Activated CD8-positive, alpha-beta memory T cell treated with anti-CD3 and anti-CD28 coated beads, Interleukin-2, amount 50 U/mL, for 24 hours (primary cell): ENCODE measurements at regions not wholly inside any gene's neighbourhood (a gene's known extent, or its start where the extent isn't known, plus 50 kb on each side); places are given as distances from the start of the nearest gene placed in this dataset.
"Not testable (repeated sequence)": the region's sequence is repeated elsewhere in the genome, so short reads cannot be mapped to it uniquely, and the experiment has no call there.

Experiments used
- DNase-seq: peaks from one replicate; pipeline ENCODE4 v3.0.0-alpha.2; 2020; ENCODE audit errors: extremely low read depth

DNA sequence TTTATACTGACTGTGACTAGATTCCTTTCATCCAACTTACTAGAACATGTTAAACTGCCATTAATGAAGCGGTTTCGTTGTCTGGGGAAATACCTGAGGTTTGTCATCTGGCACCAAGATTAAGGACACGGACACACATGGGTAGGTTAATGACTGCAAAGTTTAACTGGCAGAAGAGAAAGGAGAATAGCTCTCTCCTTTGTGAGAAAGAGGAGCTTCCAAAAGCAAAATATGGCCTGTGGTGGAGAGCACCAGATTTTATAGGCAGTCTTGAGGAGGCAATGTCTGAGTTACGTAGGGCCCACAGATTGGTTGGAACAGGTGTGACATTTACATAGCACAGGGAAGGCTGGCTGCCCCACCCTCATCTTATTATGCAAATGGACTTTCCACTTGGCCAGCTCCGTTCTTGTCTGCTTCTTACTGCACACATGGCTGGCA, 1193.0 kb upstream of the CELF2 start:
- DNase-seq = no peak

DNA sequence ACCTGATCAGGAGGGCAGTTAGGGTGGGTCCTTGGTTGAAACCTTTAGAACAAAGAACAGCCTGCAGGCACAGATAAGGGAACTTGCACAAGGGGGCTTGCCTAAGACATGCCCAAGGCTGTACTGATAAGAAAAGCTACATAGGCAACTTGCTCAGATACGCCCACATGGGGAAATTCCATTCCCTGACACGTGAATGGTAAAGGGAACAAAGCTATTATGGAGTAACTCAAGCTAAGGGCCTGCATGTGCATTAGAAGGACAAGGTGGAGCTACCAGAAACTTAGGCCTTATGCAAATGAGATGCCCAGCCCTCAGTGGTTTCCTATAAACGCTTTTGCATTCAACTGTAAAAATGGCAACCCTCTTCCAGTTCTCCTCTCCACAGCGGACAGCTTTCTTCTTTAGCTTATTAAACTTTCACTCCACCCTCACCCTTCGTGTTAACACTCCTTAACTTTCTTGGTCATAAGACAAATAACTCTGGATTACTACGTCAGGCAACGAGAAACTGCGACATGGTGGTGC, 1192.1 kb upstream of the CELF2 start:
- DNase-seq = no peak

DNA sequence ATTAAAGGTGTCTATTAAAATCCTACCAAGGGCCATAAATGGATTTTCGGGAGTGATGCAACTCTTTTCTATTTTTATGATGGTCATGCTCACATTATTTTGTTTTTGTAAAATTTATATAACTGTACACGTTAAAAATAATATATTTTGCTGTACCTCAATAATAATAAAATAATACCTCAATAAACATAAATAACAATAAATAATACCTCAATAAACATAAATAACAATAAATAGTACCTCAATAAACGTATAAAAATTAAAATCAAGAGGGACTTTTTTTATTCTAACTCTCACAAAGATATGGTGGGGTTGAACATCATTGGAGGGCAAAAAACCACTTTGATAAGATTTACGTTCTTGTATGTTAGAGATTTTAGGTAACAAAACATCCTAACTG, 1189.6 kb upstream of the CELF2 start:
- DNase-seq = no peak

DNA sequence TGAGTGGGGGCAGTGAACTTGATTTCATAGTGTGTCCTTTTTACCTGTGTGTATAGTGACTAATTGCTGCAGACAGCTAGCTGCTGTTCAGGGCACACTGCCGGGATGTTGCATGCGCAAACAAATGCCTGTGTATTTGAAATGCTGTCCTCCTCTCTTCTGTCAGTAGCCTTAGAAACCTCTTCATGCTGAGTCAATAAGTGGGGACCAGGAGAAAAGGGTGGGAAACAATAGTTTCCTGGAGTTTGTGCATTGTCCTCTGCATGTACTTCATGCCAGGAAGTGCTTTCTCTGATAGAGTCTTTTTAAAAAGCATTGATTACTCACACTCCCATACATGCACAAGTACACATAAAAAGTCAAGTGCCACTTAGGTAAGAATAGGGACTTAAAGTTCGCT, 1183.7 kb upstream of the CELF2 start:
- DNase-seq = no peak

DNA sequence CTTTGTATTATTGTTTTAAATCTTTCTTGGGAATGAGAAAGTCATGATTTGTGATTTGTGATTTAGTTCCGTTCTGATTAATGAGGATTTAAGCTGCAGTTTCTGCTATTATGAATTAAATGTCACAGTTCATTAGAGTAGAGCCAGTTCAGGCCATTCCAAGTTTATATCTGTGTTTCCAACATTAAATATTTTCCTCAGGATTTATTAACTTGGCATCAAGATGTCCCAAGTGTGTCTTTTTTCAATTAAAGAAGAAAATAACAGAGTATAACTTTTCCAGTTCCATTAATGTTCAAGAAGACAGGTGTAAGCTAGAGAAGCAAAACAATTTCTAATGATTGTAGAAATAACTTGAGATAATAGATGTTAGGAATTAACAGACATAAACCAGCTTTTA, 1183.2 kb upstream of the CELF2 start:
- no peak for DNase-seq

DNA sequence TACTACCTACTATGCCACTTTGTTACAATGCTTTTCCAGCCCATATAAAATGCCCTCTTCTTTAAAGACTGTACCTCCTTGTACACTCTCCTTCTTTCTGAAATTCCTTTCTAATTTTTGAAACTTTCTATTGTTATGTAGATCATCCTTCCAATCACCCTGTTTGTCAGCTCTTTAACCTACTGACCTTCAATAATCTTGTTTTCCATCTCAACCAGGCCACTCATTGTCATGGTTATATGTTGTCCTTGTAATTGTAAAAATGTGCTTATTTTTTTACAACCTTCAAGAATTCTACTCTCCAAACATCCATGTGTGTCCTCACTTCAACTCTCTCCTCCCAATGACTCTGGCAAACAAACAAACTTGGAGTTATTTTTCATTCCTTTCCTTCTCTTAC, 1172.6 kb upstream of the CELF2 start:
- DNase-seq = no peak

DNA sequence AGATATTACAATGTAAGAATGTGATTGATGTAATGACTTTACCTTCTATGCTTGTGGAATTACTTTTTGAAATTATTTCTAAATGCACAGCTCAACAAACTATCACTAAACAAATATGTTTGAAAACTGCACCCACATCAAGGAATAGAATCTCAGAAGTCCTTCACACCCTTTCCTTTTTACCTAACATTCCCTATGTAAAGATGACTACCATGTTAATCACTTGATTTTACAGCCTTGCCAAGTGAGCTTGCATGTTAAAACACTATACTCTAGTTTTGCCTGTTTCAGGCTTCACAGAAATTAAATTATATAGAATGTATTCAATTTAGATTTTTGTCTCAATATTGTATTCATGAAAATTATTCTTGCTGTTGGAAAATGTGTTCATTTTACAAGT, 1169.4 kb upstream of the CELF2 start:
- no peak for DNase-seq

DNA sequence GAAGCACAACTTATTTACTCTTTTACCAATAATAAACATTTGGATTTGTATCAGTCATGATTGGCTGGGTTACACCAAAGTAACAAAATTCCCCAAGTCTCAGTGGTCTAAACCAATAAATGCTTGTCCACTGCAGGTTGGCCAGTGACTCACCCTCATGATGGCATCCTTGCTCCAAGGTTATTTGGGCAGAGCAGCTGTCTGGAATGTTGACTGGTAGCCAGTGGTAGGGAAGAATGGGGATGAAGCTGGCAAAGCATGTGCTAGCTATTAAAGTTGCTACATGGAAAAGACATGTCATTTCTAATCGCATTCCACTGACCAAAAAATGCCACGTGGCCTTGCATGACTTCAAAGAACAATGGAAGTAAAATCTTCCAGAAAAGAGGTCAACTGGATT, 1168.7 kb upstream of the CELF2 start:
- DNase-seq = no peak

DNA sequence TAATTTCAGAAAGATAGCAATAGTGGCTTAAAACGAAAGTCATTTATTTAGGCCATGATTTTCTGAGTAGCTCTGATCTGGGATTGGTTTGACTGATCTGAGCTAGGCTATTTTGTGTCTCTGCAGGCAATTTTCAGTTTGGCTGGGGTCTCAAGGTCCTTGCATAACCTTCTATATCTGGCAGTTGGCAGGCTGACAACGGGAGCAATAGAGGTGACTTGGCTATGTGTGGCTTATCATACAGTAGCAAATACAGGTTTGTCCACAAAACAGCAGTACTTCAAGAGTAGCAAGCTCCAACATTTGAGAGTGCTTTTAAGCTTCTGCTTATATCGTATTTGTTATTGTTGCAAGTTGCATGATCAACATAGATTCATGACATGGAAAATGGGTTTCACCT, 1167.3 kb upstream of the CELF2 start:
- no peak for DNase-seq

DNA sequence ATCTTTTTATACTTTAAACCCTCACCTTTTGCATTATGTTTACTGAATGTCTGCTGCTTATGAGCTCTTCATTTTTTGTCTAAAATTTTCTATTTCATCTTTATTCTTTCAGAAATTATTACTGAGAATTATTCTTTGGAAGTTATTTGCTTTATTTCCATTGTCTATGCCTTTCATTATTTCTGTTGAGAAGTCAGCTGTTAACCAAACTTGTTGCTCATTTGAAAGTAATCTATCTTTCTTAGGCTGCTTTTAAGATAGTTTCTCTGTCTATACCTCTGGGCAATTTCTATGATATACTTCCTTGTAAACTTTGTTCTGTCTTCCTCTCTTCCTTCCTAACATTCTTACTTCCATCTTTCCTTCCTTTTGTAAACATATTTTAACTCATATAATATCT, 1165.9 kb upstream of the CELF2 start:
- DNase-seq = no peak

DNA sequence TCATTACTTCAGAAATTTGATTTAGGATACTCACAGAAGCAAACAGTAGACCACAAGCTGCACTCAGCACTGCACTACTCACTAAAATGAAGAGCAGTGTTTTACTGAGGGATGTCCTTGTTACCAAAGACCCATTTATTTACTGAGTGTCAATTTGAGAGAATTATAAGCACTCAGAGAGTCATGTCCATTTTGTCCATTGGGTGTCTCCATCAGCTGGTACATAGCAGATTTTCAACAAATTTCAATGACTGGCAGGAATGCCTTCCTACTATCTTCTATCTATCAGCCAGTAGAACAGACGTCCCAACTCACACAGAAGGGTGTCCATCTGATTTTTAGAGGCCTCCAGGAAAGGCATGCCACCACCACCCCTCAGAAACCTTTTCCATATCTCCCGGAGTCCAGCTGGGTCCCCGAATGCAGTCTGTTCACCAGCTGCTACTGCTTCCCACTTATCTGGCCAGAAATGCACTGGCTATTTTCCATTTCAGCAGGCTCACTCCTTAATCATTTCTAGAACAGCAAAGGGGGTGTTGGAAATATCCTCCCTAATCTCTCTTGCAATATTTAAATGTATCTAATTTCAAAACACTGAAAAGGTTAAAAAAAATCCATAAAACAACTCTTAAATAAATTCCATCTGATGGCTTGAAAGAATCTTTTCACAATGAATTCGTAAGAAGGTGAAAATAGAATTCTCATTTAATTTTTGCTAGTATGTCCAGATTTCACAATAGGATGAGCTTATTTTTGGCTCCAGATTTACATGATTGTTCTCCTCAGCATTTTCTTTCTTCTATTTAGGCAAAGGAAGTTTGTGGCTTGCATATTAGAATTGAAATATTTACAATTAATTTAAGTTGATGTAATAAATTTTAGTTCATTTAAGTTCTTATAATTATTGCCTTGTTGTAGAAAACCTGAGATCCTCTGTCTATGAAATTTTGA, 1164.0 kb upstream of the CELF2 start:
- no peak for DNase-seq

DNA sequence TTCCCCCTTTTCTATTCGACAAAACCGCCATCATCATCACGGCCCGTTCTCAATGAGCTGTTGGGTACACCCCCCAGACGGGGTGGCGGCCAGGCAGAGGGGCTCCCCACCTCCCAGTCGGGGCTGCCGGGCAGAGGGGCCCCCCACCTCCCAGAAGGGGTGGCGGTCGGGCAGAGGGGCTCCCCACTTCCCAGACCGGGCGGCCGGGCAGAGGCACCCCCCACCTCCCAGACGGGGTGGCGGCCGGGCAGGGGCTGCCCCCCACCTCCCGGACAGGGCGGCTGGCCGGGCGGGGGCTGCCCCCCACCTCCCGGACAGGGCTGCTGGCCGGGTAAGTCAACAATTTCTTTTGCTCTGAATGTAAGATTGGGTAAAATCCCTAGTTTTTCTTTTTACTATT, 1162.2 kb upstream of the CELF2 start:
- DNase-seq = not testable (repeated sequence)

DNA sequence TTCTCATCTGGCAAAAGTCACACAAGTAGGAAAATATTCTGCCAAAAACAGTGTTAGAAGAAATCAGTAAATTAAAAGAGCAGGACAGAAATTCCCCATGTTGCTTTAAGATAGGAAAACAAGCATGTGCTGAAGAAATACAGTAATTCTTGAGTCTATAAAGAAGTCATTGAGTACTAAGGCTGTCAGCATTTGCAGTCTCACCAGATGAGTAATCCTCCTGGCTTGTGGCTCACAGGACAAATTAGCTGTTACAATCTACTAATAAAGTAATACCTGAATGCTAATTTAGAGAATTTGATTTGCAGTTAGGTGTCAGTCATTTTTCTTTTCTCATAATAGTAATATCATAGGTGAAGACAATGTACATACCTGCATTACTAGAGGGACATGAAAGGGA, 1158.9 kb upstream of the CELF2 start:
- no peak for DNase-seq

DNA sequence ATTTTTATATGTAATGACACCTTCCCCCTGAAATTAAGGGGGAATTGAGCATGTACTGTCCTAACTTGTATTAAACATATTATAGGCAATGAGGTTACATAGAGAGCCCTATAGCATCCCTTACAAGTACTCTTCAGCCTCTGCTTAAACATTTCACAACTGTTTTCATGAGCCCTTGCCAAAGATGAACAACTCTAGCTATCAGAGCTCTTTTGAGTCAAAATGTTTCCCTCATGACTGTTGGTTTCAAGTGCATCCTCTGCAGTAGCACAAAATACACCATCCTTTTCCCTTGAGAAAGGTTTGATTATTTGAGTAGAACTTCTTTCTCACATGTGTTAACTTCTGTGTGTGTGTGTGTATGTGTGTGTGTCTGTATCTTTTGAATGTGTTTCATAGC, 1157.6 kb upstream of the CELF2 start:
- no peak for DNase-seq

DNA sequence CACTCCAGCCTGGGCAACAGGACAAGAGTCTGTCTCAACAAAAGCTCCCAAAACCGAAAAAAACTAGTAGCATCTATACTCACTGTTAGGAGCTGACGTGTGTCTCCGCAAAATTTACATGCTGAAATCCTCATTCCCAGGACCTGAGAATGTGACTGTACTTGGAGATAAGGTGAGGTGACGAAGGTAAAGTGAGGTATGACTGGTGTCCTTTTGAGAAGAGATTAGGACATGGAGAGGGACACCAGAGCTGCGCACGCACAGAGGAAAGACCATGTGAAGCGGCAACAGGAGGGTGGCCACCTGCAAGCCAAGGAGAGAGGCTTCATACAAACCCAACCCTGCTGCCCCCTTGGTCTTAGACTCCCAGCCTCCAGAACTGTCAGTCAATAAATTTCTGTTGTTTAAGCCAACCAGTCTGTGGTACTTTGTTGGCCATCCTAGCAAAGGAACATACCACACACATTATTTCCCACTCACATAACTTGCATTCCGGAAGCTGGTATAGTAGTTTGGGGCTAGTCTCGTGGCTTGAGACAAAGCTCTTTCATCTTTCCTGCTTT, 1154.0 kb upstream of the CELF2 start:
- DNase-seq = no peak

DNA sequence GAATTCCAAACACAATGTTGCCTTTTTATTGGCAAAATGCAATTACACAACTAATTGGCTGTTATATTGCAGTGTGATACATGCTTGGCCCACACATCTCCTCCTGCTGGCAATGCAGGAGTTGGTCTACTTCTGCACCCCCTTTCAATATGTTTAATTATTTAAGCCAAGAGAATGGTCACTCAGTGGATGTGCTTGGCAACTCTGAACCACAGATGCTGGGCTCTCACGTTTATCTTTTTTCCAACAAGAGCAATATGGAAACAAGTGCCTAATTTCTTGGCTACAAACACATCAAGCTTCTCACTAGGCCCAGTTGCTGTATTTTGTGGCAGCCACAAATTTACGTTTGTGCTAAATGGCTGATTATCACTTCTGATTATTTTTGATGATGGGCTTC, 1149.2 kb upstream of the CELF2 start:
- no peak for DNase-seq

DNA sequence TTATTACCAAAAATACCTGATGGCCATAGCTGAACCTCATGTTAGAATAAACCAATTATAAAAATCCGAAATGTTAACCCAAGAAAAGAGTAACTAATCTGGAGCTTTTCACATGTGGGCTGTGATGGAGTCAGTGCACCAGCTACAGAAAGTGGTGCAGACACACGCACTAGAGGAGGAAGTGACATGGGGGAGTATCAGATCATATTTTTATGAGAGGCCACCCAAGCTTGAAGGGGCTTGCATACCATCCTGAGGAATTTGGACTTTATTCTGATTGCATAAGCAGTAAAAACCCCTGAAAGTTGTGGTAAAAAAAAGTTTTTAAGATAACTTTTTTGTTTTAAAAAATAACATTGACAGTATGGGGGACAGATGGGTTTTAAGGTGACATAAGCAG, 1148.5 kb upstream of the CELF2 start:
- DNase-seq = no peak

DNA sequence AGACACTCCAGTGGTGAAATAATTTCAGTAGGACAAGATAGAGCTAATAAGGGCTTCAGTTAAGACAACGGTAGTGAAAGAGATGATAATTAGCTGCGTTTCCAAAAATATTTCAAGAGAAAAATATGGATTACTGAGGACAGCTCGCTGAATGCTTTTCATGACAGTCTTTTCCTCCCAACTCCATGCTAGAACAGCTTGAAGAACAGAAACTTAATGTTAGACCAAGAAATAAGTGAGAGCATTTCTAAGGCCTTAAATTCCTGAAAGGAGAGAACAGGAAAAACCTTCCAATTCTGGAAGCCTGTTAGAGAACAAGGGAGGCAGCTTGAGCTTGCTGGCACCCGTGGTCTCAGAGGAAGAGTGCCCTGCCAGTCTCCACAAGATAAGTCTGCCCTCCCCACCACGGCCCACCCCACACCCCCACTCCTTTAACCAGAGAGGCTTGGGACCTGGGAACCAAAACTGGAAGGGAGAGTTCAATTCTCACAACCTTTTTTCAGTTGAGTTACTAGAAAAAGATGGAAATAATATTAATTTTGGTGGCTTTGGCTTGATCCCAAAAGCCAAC, 1148.0 kb upstream of the CELF2 start:
- DNase-seq = no peak

DNA sequence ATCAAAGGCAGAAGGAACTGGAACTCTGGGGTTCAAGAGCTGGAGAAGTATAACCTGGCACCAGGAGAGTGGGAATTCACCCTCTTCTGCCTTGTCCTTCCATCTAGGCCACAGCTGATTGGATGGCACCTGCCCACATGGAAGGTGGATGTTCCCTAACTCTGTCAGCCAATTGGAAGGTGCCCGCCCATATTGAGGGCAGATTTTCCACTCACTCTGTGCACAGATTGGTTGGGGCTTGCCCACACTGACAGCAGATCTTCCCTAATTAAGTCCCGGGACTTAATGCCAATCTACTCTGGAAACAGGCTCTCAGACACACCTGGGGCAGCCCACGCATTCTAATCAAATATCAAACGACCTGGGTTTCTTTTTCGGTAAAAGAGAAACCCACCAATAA, 1142.3 kb upstream of the CELF2 start:
- no peak for DNase-seq

DNA sequence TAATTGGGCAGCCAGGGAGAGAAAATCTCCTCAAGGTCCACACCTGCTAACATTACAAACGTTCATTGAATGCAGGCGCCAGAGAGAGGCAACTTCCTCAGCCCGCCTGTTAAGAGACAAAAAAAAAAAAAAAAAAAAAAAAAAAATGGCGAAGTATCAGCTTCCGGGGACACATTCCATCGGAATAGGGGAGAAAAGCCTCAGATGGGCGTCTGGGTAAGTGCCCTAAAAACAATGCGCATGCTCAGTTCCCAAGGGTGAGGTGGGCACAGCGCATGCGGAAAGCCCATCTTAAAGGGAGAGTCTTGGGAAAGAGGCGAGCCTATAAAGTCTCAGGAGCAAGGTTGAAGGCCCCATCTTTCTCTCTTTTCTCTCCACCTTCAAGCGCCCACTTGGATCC, 1139.7 kb upstream of the CELF2 start:
- no peak for DNase-seq

DNA sequence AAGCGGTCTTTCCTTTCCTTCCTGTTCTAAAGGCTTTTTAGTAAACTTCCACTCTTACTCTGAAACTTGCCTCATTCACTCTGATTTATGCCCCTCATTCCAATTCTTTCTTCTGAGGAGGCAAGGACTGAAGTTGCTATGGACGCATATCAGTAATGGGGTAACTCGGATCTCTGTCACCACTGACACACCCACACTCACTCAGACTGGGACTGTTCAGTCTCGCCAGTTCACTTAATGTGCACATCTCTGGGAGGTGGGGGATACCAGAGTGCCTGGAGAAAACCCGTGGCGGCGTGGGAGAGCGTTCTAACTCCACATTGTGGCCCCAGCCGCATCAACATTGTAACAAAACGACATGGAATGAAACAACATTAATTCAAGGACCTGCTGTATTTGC, 1139.3 kb upstream of the CELF2 start:
- DNase-seq = no peak

DNA sequence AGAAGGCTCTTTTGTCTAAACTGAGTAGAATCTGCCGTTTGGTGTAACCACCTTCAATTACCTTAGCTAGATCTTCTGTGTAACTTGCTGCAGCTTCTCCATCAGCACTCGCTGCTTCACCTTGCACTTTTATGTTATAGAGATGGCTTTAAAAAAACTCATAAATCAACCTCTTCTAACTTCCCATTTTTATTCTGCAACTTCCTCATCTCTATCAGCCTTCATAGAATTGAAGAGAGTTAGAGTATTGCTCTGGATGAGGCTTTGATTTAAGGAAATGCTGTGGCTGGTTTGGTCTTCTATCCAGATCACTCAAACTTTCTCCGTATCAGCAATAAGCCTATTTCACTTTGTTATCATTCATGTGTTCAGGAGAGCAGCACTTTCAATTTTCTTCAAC, 1131.9 kb upstream of the CELF2 start:
- no peak for DNase-seq

DNA sequence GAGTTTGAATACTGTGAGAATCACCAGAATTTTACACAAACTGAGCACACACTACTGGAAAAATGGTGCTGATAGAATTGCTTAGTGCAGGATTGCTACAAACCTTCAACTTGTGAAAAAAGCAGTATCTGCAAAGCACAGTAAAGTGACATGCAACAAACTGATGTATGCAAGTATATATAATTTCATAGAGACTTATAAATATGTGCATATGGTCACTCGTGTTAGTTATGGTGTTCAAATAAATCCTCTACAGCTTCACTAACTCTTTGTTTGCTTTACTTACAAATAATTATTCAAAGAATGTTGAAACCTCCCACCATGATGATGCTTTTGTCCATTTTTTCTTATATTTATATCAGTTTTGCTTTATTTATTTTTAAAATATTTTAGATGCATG, 1130.9 kb upstream of the CELF2 start:
- DNase-seq = no peak
